G401.6 (cell line): ENCODE measurements at regions not wholly inside any gene's neighbourhood (a gene's known extent, or its start where the extent isn't known, plus 50 kb on each side); places are given as distances from the start of the nearest gene placed in this dataset.

Experiments
- FAIRE-seq: peaks from 2 replicates; lab custom pipeline; 2012; peaks lifted over from hg19 to GRCh38; lab: Jason Lieb, UNC

DNA sequence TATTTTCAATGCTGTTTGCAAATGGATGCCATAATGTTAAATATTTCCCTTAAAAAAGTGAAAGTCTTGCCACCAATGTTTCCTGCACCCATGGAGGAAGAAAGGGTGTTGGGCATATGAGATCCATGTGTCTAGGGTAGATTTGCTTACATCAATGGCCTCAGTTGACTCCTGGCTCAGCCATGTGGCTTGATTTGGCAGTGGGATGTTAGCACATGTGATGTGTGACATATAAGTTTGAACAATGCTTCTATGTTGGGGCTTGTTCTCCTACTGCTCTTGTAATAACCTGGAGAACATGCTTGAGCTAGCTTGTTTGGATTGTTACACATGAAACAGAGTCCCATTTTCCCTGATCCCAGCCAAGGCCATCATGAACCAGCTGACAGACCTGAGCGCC is 187.6 kb downstream of the SCP2D1 start:
- FAIRE-seq, result no peak

DNA sequence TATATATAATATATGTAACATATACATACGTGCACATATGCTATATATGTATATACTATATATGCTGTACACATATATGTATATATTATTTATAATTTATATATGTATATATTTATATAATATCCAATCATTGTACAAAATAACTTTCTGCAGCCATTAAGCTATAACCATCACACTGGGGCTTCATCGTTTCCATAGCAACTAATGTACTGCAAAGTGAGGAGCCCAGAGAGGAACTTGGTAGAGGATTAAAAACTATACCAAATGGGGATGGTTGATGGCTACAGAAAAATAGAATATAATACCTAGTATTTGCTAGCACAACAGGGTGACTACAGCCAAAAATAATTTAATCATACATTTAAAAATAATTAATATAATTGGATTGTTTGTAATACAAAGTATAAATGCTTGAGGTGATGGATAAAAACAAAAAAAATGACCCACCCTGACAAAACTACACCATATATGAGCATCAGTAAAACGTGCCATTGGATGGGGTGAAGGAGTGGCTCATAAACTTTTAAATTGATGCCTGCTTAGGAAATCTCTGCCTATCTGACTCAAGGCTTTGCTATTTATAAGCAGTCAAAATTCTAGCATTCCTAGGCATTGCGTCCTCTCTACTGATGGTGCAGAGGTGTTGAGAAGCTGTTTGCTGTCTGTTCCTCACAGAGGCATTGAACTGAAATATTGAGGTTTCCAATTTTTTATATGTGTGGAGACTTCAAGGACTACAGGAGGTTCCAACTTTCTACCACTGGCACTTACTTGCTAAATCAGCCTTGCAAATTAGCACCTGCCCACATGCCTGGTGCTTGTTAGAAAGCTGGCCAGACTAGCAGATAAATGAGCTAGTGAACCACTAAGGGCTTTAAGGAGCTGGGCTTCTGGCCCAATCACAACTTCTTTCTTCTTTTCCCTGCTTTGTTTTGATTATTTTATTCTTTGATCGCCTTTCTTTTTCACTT is 190.1 kb downstream of the SCP2D1 start:
- no peak for FAIRE-seq

DNA sequence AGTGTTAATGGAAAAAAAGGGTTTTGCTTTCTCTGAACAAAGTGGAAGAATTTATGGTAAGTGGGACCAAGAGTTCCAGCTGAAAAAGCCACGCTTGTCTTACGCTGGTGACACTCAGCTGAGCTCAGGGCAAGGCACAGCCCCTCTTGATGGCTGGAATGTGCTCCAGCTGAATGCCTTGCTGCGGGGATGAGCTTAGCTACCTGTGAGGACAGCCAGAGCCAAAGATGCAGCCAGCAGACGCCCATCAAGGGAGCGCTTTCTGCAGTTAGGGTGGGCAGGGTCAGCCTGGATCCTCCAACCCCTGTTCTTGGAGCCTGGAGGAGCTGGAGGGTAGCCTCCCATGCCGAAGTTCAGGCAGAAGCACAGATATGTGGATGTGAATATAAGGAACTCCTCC is 191.4 kb downstream of the SCP2D1 start:
- no peak for FAIRE-seq

- no peak for FAIRE-seq
These were observed 194.9 kb downstream of the SCP2D1 start for GRCh38 chr20:19008497-19008896.

DNA sequence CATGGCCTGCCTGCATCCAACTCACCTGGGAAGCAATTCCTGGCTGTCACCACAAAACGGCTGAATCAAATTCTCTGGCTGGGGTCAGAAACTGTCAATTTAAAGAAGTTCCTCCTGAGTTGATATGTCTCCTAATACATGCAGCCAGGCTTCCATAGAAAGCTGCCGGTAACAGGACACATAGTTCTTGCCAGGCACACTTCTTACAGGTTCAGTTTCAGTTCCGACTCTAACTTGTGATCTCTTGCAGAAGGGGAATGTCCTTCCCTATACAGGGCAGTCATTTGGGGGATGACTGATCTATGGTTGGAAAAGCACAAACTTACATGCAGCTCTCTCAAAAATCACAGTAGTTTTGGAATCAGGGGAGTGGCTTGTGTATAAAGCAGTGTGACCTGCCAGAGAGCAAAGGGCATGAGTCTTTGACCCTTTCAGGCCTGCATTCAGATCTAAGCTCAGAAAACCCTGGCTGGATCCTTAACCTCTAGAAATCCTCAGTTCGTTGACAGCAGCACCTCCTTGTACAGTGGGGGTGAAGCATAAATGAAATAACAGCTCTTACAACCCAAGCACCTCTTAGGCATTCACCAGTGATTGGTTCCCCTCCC is 195.6 kb downstream of the SCP2D1 start:
- FAIRE-seq, result no peak

GRCh38 chr20:19012676-19013075 is 199.1 kb downstream of the SCP2D1 start:
- FAIRE-seq, result no peak

- no peak for FAIRE-seq
These were observed 198.5 kb upstream of the SLC24A3 start for GRCh38 chr20:19013907-19014306.

- FAIRE-seq, result no peak
These were observed 196.9 kb upstream of the SLC24A3 start for GRCh38 chr20:19015351-19016139.

DNA sequence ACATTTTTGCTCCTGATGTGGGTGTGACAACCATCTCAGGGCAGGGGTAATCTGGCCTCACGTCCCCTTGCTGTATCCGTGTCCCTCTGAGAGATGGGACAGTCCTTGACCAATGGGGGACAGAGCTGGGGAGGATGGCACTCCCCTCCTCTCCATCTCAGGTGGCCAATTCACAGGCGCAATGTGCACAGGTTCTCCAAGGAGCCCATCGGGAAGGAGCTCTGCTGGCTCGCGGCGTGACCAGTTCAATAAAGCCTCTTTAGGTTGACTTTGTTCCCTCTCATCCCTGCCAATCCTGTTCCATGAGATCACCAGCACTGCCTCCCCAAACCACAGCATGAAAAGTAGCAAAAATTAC is 196.3 kb upstream of the SLC24A3 start:
- no peak for FAIRE-seq

GRCh38 chr20:19017104-19017690 is 195.2 kb upstream of the SLC24A3 start:
- no peak for FAIRE-seq

GRCh38 chr20:19018881-19019280 is 193.6 kb upstream of the SLC24A3 start:
- no peak for FAIRE-seq

DNA sequence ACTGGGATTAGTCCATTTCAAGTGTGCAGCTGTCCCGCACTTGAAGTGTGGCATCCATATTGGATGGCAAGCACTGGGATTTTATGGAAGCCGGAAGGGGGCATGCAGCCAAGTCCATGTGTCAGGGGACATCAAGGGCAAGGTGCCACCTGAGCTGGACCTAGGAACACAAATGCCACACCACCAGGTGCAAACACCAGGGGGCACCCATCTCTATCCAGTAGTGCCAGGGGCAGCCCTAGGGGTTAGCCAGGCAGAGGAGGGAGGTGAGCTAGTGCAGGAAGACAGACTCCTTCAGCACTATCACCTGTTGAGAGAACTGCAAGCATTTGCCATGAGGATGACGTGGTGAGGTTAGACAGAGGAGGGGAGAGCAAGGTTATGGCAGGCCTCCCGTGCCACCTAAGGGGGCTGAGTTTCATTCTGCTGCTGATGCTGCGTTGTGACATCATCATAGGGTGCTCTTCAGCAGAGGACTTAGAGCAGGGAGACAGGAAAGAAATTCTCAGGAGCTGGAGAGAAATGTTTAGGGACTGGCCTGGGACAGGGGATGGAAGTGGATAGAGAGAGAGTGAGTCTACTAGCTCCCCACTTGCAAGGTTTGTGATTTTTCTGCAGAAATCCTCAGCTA is 192.6 kb upstream of the SLC24A3 start:
- FAIRE-seq, result no peak

DNA sequence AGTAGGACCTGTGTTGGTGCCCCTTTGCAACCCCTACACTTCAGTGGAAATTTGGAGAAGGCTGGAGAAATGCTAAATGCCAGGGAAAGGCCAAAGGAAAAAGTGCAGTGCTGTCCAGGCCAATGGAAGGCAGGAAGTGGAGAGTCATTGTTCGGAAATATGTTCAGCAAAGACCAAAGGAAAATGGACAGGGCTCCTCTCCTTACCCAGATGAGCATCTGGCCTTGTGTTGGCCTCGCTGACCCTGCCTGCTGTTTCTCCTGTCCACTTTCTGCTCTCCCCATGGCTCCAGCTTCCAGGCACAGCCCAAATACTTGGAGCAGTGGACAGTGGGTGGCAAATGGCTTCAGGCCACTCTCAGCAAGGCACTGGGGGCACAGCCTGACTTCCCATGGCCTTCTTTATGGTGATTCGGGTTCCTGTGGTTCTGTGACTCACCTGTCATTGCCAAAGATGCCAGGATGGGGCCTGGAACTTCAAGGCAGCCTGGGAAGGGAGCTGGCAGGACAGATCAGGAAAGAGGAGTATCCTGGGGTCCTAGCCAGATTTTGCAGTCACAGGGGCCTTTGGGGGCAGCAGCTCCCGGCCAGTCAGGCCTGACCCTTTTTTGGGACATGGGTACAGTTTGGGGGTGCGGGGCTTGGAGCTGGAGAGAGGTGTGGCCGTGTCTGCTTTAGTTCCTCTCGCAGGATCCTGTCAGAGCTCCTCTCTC is 190.9 kb upstream of the SLC24A3 start:
- FAIRE-seq, result no peak

DNA sequence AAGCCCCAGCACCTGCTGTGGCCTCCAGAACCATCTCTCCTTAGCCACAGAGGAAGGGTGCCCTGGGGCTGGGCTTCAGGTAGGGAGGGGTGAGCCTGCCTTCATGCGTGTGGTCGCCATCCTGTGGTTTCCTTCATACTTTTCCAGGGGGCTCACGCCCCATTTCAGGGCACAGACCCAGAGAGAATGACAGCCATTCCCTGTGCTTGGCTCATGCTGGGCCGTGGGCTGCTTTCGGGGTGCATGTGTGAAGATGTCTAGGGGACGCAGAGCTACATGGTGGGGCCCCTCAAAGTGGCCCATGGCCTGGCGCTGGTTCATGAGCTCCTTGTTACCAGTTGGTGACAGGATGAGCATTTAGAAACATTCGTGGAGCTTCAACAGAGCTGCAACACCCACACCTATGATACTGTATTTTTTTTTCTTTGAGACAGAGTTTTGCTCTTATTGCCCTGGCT is 190.3 kb upstream of the SLC24A3 start:
- no peak for FAIRE-seq

DNA sequence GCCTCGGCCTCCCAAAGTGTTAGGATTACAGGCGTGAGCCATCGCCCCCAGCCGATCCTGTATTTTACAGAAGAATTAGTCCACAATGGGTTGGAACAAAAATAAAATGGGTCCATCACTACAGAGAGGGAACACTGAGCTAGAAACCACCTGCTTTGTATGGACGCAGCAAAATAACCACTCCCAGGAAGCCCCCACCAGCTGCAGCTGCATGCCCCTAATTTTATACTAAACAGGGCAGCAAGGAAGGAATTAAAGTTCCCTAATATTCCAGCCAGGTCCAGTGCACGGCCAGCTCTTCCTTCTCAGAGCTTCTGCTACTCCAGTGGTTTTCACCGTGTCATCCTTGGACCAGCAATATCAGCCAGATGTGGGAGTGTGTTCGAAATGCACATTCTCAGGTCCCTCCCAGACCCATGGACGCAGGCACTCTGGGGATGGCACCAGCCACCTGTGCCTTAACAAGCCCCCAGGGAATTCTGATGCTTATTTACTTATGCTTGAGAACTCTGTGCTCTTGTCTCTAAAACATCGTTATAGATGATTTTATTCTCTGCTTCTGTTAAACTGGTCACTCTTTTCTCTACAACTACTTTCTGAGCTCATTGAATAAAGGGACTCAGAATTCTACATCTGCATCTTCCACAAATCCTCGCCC is 189.5 kb upstream of the SLC24A3 start:
- no peak for FAIRE-seq

DNA sequence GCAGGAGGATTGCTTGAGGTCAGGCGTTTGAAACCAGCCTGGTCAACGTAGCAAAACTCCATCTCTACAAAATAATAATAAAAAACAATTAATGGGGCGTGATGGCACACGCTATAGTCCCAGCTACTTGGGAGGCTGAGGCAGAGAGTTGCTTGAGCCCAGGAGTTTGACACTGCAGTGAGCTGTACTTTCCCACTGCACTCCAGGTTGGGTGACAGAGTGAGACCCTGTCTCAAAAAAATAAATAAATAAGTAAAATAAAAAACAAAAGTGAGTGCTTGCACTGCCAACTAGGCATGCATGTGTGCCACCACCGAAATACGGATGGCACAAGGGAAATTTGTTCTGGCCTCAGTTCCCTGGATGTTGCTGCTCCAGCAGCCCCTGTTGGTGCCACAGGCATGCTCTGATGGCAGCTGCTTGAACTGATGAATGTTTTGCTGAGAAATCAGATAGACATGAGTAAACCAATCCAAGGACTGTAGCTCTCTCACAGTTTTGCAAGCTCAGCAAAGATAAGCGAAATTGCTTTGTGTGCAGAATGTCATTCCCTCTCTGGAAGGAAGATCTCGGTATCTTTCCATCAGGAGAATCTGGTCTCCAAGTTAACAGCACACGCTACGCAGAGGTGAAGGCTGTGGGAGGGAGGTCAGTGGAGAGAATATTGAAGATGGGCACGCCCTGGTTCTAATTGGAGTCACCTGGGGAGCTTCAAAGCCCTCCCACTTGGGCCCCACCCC is 188.0 kb upstream of the SLC24A3 start:
- FAIRE-seq, result no peak

DNA sequence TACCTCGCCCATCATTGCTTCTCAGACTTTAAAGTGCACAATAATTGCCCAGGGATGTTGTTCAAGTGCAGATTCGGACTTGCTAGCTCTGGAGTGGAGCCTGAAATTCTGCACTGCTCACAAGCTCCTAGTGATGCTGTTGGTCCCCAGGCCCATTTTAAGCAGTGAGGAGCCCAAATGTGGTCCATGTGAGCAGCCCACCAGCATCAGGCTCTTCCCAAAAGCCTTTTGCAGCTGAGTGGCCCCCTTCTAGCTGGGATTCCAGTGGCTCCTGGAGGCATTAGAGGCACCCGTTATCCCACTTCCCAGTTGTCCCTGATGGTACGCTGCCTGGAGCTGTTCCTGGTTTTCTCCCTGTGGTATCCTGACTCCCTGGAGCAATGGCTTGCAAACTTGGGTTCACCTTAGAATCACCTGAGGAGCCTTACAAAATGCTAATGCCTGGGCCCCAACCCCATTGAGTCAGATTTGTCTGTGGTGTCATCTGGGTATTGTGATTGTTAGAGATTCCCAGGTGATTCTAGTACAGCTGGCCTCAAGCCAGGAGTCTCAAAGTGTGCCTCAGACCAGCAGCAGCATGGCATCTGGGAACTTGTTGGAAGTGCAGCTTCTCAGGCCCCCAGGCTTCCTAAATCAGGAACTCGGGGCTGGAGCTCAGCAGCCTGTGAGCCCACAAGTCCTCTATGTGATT is 186.9 kb upstream of the SLC24A3 start:
- no peak for FAIRE-seq

GRCh38 chr20:19026121-19026878 is 186.1 kb upstream of the SLC24A3 start:
- FAIRE-seq, result no peak
